ENCODE measurements at regions not wholly inside any gene's neighbourhood (a gene's known extent, or its start where the extent isn't known, plus 50 kb on each side); places are given as distances from the start of the nearest gene placed in this dataset.

DNA sequence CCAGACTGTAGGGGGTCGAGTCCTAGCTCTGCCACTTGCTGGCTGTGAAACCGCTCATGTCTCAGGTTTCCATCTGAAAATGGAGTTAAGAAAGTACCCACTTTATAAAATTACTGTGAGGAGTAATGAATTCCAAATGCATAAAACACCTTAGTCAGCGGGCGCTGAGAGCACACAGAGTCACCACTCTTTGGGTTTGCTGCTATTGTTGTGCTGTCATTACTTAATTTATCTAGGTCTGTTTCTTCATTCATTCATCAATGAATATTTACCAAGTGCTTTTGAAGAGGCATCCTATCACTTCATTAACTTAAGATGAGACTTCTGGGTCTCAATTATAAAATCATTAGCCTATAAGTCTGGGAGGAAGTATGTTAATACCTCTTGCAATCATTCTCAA is 317.3 kb downstream of the FBXW7 start:
- H3K27ac ChIP-seq, result no peak overlapping the region
- H3K4me3 ChIP-seq, result no peak overlapping the region
- TF ChIP-seq, protein P1, sequence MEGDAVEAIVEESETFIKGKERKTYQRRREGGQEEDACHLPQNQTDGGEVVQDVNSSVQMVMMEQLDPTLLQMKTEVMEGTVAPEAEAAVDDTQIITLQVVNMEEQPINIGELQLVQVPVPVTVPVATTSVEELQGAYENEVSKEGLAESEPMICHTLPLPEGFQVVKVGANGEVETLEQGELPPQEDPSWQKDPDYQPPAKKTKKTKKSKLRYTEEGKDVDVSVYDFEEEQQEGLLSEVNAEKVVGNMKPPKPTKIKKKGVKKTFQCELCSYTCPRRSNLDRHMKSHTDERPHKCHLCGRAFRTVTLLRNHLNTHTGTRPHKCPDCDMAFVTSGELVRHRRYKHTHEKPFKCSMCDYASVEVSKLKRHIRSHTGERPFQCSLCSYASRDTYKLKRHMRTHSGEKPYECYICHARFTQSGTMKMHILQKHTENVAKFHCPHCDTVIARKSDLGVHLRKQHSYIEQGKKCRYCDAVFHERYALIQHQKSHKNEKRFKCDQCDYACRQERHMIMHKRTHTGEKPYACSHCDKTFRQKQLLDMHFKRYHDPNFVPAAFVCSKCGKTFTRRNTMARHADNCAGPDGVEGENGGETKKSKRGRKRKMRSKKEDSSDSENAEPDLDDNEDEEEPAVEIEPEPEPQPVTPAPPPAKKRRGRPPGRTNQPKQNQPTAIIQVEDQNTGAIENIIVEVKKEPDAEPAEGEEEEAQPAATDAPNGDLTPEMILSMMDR (IDR thresholded peaks at IDR 0.05), result no peak
- no peaks in the 10 kb centered on the region for H3K27me3 ChIP-seq
- H3K4me1 ChIP-seq, result no peaks in the 10 kb centered on the region
- WGBS, 2 donors, result 92% methylated on average over 4 of the region's 4 CpGs
- no peaks in the 10 kb centered on the region for H3K36me3 ChIP-seq
- DNase-seq (no peak), ATAC-seq (no peak)
- H3K9me3 ChIP-seq, result peaks cover 0 to 13% (median 0%) of the 10 kb centered on the region in 11 donors
- intact Hi-C loops (cut with DNase I), result no loop called here

DNA sequence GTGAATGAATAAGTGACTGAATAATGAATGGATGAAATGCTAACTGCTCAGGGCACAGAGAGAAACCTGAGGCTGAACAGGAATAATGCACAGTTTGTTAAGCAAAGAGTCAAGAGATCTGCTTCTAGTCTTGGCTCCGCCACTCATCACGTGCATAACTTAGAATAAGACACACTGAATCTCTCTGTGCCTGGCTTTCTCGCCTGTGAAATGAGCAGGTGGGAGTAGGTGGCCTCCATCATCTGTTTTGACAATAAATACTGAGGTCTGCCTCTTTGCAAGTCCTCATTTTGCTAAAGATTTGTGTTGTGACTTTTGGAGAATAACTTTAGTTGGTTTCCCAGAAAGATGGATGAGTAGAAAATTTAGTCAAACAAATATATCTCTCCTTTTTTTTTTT is 318.0 kb downstream of the FBXW7 start:
- WGBS, 2 donors, result 73 to 87% methylated on average over 3 of the region's 3 CpGs
- Histone ChIP-seq H3K4me3 (no peak overlapping the region), H3K27ac (no peak overlapping the region), H3K36me3 (no peaks in the 10 kb centered on the region), H3K27me3 (no peaks in the 10 kb centered on the region), H3K9me3 (peaks cover 0 to 13% (median 0%) of the 10 kb centered on the region in 11 donors), H3K4me1 (no peaks in the 10 kb centered on the region)
- DNase-seq, result no peak
- TF ChIP-seq, protein P1 (IDR thresholded peaks at IDR 0.05), result no peak
- intact Hi-C loops (cut with DNase I), result no loop called here
- ATAC-seq, result no peak

DNA sequence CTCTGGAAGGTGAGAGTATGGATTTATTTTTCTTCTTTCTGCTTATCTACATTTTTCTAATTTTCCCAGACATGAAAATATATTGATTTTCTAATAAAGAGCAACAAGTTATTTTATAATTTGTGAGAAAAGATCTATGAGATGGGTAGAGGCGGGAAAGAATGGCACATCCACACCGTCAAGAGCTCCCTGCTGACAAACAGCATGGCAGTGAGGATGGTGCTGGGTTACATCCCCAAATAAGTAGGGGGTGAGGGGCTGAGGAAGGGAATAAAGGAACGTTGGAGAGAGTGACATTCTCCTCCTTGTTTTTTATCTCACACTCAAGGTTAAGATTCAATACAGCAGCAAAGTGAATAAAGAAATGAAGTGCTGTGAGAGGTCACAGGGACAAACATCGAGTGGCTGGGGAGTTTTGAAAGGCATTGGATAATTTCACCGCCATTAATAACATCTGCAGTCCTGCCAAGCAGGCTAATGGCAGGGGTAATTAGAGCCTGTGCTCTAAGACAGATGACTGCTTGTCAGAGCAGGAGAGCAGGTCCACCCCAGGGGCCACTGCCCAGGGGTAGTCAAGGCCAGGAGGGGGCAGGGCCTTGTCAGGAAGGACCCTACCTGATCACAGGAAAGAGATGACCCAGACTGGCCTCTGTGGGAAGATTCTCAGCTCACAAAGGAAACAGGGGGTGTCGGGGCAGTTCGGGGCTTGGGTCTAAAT is 323.8 kb downstream of the FBXW7 start:
- Histone ChIP-seq H3K36me3 (no peaks in the 10 kb centered on the region), H3K27me3 (no peaks in the 10 kb centered on the region), H3K27ac (no peak overlapping the region), H3K4me3 (no peak overlapping the region), H3K9me3 (peaks cover 0 to 13% (median 0%) of the 10 kb centered on the region in 11 donors), H3K4me1 (peaks cover 0 to 5% (median 2%) of the 10 kb centered on the region in 9 donors)
- intact Hi-C loops (cut with DNase I), result no loop called here
- DNase-seq (no peak), ATAC-seq (no peak)
- 59 to 61% methylated on average over 7 of the region's 7 CpGs for WGBS, 2 donors
- TF ChIP-seq, protein P1 (IDR thresholded peaks at IDR 0.05), result no peak

DNA sequence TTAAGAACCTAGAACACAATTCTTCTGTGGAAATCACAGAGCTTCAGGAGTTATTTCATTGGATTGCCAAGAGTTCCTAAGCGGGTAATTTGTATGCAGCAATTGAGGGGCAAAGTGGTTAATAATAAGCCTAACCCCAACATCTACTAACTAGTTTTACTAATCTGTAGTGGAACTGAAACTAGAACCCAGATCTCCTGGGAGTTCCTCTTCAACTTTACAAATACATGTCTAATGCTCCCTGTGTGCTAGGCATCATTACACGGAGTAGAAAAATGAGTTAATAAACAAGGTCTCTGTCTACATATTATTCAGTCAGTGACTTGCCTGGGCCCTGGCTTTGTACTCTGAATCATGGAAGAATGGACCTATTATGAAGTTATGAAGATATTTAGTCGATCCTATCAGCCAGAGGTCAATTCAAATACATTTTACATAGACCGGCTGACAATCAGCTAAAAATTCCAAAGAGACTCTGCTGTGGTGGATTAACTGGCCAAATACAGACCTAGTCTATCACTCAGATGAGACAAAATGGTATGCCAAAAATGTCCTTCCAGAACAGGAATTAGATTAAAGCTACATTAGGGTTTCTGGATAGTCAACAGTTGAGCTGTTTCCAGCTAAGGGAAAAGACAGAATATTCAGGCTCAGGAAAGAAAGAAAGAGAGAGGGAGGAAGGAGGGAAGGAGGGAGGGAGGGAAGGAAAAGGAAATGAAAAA is 326.0 kb downstream of the FBXW7 start:
- DNase-seq (no peak), ATAC-seq (no peak)
- 60 to 66% methylated on average over 4 of the region's 4 CpGs for WGBS, 2 donors
- Histone ChIP-seq H3K36me3 (no peaks in the 10 kb centered on the region), H3K4me3 (no peak overlapping the region), H3K4me1 (peaks cover 2 to 22% (median 13%) of the 10 kb centered on the region in 9 donors), H3K27me3 (no peaks in the 10 kb centered on the region), H3K27ac (no peak overlapping the region), H3K9me3 (peaks cover 0 to 3% (median 0%) of the 10 kb centered on the region in 11 donors)
- TF ChIP-seq, protein P1 (IDR thresholded peaks at IDR 0.05), result no peak
- intact Hi-C loops (cut with DNase I), result no loop called here

Measured in heart right ventricle (tissue), 16 donors.